GM12873 (cell line): ENCODE measurements at regions not wholly inside any gene's neighbourhood (a gene's known extent, or its start where the extent isn't known, plus 50 kb on each side); places are given as distances from the start of the nearest gene placed in this dataset.

Experiments
- TF ChIP-seq, protein P1 (sequence below): IDR thresholded peaks from 2 replicates; pipeline ENCODE4 v1.5.1; 2012; ENCODE audit warnings: low read depth, mild to moderate bottlenecking, moderate library complexity, low read length, control low read depth; ENCODE audit not compliant: insufficient read depth; ENCODE audit errors: missing control alignments

DNA sequence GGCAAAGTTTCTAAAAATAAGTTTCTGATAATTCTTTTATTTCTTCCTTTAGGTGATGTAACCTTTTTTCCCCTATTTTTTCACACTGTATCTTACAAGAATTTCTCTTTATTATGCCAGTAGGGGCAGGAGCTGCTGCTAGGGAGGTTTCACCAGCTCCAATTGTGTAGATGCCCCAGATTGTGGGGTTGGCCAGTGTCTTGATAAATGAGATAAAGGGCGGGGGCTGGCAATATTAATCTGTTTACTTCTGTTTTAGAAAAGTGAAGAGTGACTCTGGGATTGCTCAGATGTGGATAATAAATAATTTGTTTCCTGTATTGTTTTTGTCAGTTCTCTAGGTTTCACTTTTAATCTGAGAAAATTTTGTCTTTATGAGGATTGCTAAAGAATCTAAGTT lies 190.4 kb downstream of the MC4R start:
- TF ChIP-seq, protein P1, sequence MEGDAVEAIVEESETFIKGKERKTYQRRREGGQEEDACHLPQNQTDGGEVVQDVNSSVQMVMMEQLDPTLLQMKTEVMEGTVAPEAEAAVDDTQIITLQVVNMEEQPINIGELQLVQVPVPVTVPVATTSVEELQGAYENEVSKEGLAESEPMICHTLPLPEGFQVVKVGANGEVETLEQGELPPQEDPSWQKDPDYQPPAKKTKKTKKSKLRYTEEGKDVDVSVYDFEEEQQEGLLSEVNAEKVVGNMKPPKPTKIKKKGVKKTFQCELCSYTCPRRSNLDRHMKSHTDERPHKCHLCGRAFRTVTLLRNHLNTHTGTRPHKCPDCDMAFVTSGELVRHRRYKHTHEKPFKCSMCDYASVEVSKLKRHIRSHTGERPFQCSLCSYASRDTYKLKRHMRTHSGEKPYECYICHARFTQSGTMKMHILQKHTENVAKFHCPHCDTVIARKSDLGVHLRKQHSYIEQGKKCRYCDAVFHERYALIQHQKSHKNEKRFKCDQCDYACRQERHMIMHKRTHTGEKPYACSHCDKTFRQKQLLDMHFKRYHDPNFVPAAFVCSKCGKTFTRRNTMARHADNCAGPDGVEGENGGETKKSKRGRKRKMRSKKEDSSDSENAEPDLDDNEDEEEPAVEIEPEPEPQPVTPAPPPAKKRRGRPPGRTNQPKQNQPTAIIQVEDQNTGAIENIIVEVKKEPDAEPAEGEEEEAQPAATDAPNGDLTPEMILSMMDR = no peak

DNA sequence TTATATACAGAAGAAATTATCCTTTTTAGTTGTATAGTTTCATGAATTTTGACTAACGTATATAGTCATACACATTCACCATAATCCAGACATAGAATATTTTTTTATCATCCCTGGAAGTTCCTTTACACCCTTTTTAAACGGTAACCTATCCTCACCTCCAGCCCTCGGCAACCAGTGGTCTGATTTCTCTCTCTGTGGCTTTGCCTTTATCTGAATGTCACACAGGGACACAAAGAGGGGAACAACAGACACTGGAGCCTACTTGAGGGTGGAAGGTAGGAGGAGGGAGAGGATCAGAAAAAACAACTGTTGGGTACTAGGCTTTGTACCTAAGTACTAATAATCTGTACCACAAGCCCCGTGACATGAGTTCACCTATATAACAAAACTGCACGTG lies 191.9 kb downstream of the MC4R start:
- TF ChIP-seq, protein P1 = no peak

DNA sequence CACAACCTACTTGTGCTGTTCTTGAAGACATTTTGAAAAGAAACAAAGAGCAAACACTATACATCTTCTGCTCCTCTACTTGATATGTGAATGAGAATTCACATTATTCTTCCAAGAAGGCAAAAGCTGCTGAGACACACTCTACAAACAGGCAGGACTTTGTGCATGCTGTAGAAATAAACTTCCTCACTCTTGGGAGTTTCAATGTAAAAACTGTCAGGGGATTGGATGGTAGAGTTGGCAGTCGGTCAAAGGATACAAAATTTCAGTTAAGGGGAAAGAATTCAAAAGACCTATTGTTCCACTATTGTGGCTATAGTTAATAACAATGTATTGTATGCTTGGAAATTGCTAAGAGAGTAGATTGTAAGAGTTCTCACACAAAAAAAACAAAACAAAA lies 196.3 kb downstream of the MC4R start:
- TF ChIP-seq, protein P1 = no peak

DNA sequence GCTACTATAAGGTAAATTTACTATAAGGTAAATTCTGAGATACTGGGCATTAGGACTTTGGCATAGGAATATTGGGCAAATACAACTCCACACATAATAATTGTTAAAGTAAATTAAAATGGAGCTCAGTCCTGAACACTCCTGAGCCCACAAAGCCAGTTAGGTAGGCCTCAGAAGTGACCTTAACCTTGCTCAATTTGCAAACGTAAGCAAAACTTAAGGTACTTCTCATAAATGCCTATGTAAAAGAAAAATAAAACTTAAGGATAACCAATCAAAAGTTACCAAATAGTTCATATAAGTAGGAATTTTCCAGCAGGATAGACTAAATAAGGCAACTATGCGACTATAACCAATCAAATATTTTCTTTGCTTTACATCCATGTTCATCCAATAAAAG lies 197.7 kb downstream of the MC4R start:
- TF ChIP-seq, protein P1 = no peak

DNA sequence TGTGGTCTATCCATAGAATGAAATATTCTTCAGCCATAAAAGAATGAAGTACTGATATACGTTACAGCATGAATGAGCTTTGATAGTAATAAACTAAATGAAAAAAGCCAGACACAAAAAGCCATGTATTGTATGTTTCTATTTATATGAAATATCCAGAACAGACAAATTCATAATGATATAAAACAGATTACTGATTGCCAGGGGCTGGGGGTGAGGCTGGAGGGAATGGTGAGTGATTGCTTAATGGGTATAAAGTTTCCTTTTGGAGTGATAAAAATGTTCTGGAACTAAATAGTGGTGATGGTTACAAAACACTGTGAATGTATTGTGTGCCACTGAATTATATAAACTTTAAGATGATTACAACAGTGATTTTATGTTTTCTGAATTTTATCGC lies 200.5 kb downstream of the MC4R start:
- TF ChIP-seq, protein P1 = no peak

DNA sequence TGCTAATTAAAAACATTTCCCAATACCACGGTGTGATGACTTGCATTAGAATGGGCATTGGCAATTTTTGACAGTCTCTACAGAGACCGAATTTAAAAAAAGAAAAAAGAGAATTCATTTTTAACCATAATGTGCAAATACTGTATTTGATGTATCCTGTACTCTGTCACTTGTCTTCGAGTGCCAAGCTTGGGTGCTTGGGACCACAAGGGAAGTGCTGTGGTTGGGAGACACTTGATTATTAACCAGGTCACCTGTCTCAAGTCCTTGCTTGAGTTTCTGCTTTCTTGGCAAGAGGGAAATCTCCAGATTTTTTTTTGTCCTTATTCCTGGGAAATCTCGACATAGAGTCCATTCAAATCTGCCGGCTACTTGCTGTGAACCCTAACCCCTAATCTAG lies 209.0 kb downstream of the MC4R start:
- TF ChIP-seq, protein P1 = no peak

DNA sequence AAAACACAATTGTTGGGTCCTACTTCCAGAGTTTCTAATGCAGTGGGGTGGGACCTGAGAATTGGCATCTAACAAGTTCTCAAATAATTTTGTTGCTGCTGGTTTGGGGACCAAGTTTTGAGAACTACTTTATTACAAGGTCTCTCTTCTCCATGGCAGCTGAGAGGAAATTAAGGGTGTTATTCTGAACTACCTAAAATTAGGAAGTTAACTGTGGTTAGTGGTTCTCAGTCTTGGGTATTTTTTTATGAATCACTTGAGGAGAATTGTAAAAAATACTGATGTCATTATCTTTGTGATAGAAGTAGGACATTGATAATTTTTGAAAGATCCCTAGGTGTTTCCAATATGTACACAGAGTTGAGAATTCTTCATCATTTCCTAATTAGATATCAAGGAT lies 210.2 kb downstream of the MC4R start:
- TF ChIP-seq, protein P1 = no peak
